ENCODE measurements at regions not wholly inside any gene's neighbourhood (a gene's known extent, or its start where the extent isn't known, plus 50 kb on each side); places are given as distances from the start of the nearest gene placed in this dataset.

- no peak for DNase-seq (ENCODE audit: low spot score)
- Histone ChIP-seq H3K4me3 (no peak overlapping the region), H3K27ac (no peak overlapping the region)
- no peak for TF ChIP-seq CTCF (IDR thresholded peaks at IDR 0.05)
Measured at GRCh38 chr11:79691445-79691844, 250.6 kb upstream of the TENM4 start.

- no peak overlapping the region for H3K27ac ChIP-seq
- no peak for DNase-seq (ENCODE audit: low spot score)
- no peak overlapping the region for H3K4me3 ChIP-seq
- TF ChIP-seq CTCF (IDR thresholded peaks at IDR 0.05) = no peak
Measured at GRCh38 chr11:79686703-79687419, 246.0 kb upstream of the TENM4 start.

GRCh38 chr11:79683930-79684329, 243.1 kb upstream of the TENM4 start:
- Histone ChIP-seq H3K27ac (no peak overlapping the region), H3K4me3 (no peak overlapping the region)
- TF ChIP-seq CTCF (IDR thresholded peaks at IDR 0.05) = no peak
- no peak for DNase-seq (ENCODE audit: low spot score)

- H3K4me3 ChIP-seq = no peak overlapping the region
- TF ChIP-seq CTCF (IDR thresholded peaks at IDR 0.05) = no peak
- no peak for DNase-seq (ENCODE audit: low spot score)
Measured at GRCh38 chr11:79678780-79679452, 238.1 kb upstream of the TENM4 start.

GRCh38 chr11:79676396-79676795, 235.6 kb upstream of the TENM4 start:
- no peak overlapping the region for H3K4me3 ChIP-seq
- DNase-seq (ENCODE audit: low spot score) = no peak
- no peak for TF ChIP-seq CTCF (IDR thresholded peaks at IDR 0.05)
- no peak overlapping the region for H3K27ac ChIP-seq

More at GRCh38 chr11:79678780-79679452, 238.1 kb upstream of the TENM4 start:
- no peak overlapping the region for H3K27ac ChIP-seq

- Histone ChIP-seq H3K4me3 (no peak overlapping the region), H3K27ac (no peak overlapping the region)
- TF ChIP-seq CTCF (IDR thresholded peaks at IDR 0.05) = no peak
- DNase-seq (ENCODE audit: low spot score) = no peak
Measured at GRCh38 chr11:79675081-79675480, 234.3 kb upstream of the TENM4 start.

- Histone ChIP-seq H3K27ac (no peak overlapping the region), H3K4me3 (no peak overlapping the region)
- no peak for DNase-seq (ENCODE audit: low spot score)
- TF ChIP-seq CTCF (IDR thresholded peaks at IDR 0.05) = no peak
Measured at GRCh38 chr11:79672786-79673185, 232.0 kb upstream of the TENM4 start.

Measured in coronary artery (tissue), 2 donors.